ENCODE measurements at regions not wholly inside any gene's neighbourhood (a gene's known extent, or its start where the extent isn't known, plus 50 kb on each side); places are given as distances from the start of the nearest gene placed in this dataset. TPM values are rescaled to one million over a fixed set of nuclear protein-coding genes. Genes with fewer than 3 reads are reported as not detected.

DNA sequence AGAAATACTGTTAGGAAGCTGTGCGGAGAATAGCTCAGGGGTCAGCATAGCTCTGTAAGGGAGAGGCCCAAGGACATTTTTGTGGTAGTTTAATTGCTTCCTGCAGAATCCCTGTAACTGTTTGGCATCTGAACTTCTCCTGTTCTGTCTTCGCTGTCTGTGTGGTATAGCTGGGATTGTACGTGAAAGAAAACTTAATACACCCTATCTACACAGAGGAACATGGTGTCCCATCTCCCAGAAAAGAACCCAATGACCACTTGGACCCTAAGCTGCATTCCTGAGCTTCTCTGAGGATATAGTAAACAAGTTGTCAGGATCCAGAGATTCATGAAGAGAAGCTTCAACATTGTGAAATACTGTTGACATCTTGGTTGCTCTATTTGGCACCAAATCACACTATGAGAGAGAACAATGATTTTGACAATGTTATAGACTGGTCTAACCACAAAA, 81.3 kb downstream of the CDC42EP3 start:
- no TSS peak for BruUV-seq (replicated peaks)

More for the DNA sequence above, 81.3 kb downstream of the CDC42EP3 start:
- Histone ChIP-seq H2BK20ac (ENCODE audit: low read depth, low read length) (peak overlapping the region; percentile 20; the same call in 1 of the 2 replicates), H2BK15ac (ENCODE audit: low read depth, low read length) (peak overlapping the region; percentile 5; the same call in 1 of the 3 replicates), H4K20me1 (ENCODE audit: insufficient read depth, low read length) (peaks cover 3% of the 10 kb centered on the region; the same call in 1 of the 2 replicates), H3K27ac (ENCODE audit: insufficient read depth, low read length) (no peak overlapping the region), H3K4me2 (ENCODE audit: low read depth, low read length) (peak overlapping the region; percentile 44; the same call in 1 of the 2 replicates), H2BK5ac (ENCODE audit: low read depth, low read length, poor library complexity, severe bottlenecking) (peak overlapping the region; percentile 9), H4K5ac (ENCODE audit: low read depth, low read length) (peak overlapping the region; percentile 12; the same call in 1 of the 2 replicates), H2AFZ (replicated peaks; ENCODE audit: low read length, poor library complexity) (no peak overlapping the region), H3K14ac (replicated peaks; ENCODE audit: low read depth, low read length) (peak overlapping the region; percentile 6; the same call in 1 of the 2 replicates), H3K4me1 (ENCODE audit: control insufficient read depth, insufficient read depth, low read length) (peaks cover 14% of the 10 kb centered on the region), H3K9me3 (ENCODE audit: control insufficient read depth, insufficient read depth, low read length) (no peaks in the 10 kb centered on the region), H3K18ac (ENCODE audit: low read depth, low read length) (peak overlapping the region; percentile 38), H4K91ac (ENCODE audit: insufficient read depth, low read depth, low read length) (no peak overlapping the region), H3K36me3 (ENCODE audit: control insufficient read depth, insufficient read depth, low read length) (no peaks in the 10 kb centered on the region), H4K8ac (ENCODE audit: low read depth in 2 of 2, low read length in 2 of 2) (no peak overlapping the region), H3K4me3 (ENCODE audit: insufficient read depth, low read depth, low read length) (no peak overlapping the region), H2AK9ac (replicated peaks; ENCODE audit: low read depth, low read length, poor library complexity) (no peak overlapping the region), H3K4ac (ENCODE audit: low read depth, low read length) (peak overlapping the region; percentile 3; the same call in 1 of the 2 replicates), H3K79me1 (ENCODE audit: low read depth in 1 of 2, low read length in 2 of 2) (no peaks in the 10 kb centered on the region), H2BK120ac (ENCODE audit: low read depth, low read length) (peak overlapping the region; percentile 17; the same call in 1 of the 2 replicates), H3K23ac (ENCODE audit: low read depth, low read length) (peak overlapping the region; percentile 14; the same call in 1 of the 2 replicates), H3K56ac (ENCODE audit: extremely low read depth, insufficient read depth, low read length) (no peak overlapping the region), H2AK5ac (ENCODE audit: low read depth, low read length) (no peak overlapping the region), H3K9me1 (ENCODE audit: insufficient read depth, low read length) (peaks cover 13% of the 10 kb centered on the region), H3K27me3 (ENCODE audit: control insufficient read depth, insufficient read depth, low read length) (no peaks in the 10 kb centered on the region), H3K9ac (ENCODE audit: low read depth, low read length) (no peak overlapping the region)
- dilution Hi-C loops (cut with HindIII; ENCODE audit: low sequenced_read_pairs, unreplicated experiment) = no loop called here
- in situ Hi-C loops (cut with MboI; ENCODE audit: low sequenced_read_pairs) = no loop called here
- no CpG with 5 or more reads among the region's 3 CpGs for WGBS, 2 experiments (ENCODE audit: extremely low coverage in 2 of 2, insufficient read length in 1 of 2)
- peak; percentile 74 for TF ChIP-seq CEBPB (IDR thresholded peaks at IDR 0.05; ENCODE audit: low read depth, low read length)
- TF ChIP-seq, protein P1, sequence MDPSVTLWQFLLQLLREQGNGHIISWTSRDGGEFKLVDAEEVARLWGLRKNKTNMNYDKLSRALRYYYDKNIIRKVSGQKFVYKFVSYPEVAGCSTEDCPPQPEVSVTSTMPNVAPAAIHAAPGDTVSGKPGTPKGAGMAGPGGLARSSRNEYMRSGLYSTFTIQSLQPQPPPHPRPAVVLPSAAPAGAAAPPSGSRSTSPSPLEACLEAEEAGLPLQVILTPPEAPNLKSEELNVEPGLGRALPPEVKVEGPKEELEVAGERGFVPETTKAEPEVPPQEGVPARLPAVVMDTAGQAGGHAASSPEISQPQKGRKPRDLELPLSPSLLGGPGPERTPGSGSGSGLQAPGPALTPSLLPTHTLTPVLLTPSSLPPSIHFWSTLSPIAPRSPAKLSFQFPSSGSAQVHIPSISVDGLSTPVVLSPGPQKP (IDR thresholded peaks at IDR 0.05; ENCODE audit: borderline replicate concordance, low read depth, low read length) = no peak
- ChIA-PET POLR2A (ENCODE audit: unreplicated experiment) (interaction anchor here (0.7 kb wide), 1 partner anchor 67 kb away, joined by 5 read pairs; no protein-coding TSS in a partner anchor), CTCF (interaction anchor here (0.8 to 0.9 kb wide), 2 partner anchors 23 to 287 kb away, joined by 3 read pairs; no protein-coding TSS in a partner anchor)
- intact Hi-C loops (cut with micrococcal nuclease) = no loop called here
- ATAC-seq (ENCODE audit: low read depth) = peak; percentile 33
- peak; percentile 61 for DNase-seq

Small RNA genes in the stretch of these regions (microRNA-seq; reads per million reads assigned to microRNA genes)
- gene RNU6-1116P (ENCODE audit: insufficient read depth, insufficient read length) = not detected

Small RNA genes in the stretch of these regions (small RNA-seq; reads per million reads assigned to genes)
- 0 reads per million in 5 experiments for gene RNU6-1116P

Measured in IMR-90 (cell line).